GM18868 (cell line): ENCODE measurements at regions not wholly inside any gene's neighbourhood (a gene's known extent, or its start where the extent isn't known, plus 50 kb on each side); places are given as distances from the start of the nearest gene placed in this dataset.
A peak's percentile ranks its signal among the peaks of the same experiment; 100 is the strongest.

Experiments used
- ATAC-seq: cut with Tn5 transposase; IDR thresholded peaks from one replicate; pipeline ENCODE4 v1.9.1; 2021; ENCODE audit warnings: mild to moderate bottlenecking, moderate library complexity; ENCODE audit not compliant: unreplicated experiment

DNA sequence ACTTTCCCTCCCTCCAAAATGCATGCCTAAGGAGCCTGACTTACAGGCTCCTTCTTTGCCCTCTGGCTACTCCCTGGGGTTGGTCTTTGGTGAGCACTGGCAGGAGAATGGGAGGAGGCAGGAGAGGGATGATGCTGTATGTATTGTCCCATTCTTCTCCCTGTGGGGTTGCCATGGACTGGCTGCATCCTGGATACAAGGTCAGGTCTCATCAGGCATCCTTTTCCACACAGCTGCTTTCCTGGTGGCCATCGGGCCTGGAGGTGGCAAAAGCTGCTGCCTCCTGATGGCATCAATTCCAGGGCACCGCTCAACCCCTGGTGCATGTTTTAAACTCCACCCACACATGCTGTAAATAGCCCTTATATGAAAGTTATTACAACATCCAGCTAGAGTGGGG is 257.2 kb downstream of the ETS1 start:
- no peak for ATAC-seq

GRCh38 chr11:128328955-128329551 is 258.3 kb downstream of the ETS1 start:
- no peak for ATAC-seq

DNA sequence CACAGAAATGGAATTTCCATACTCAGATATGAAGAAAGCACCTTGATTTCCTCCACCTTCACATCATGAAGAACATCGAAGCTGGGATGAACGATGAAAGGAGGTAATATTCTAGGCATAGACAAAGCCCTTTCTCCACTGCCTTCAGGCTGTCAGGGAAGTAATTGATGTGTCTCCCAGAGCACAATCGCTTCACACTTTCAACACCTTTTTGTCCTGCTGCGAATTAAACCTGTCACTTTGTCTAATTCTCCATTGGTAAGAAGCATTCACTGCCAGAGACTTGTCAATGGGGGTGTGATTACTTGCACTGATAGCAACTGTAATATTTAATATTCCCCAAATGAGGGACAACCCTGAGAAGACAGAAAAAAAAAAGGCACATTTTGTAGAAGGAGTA is 260.1 kb downstream of the ETS1 start:
- ATAC-seq, result no peak

- ATAC-seq, result no peak
These were observed 260.6 kb downstream of the ETS1 start for GRCh38 chr11:128326791-128327190.

- no peak for ATAC-seq
These were observed 262.7 kb downstream of the ETS1 start for GRCh38 chr11:128324531-128325141.

DNA sequence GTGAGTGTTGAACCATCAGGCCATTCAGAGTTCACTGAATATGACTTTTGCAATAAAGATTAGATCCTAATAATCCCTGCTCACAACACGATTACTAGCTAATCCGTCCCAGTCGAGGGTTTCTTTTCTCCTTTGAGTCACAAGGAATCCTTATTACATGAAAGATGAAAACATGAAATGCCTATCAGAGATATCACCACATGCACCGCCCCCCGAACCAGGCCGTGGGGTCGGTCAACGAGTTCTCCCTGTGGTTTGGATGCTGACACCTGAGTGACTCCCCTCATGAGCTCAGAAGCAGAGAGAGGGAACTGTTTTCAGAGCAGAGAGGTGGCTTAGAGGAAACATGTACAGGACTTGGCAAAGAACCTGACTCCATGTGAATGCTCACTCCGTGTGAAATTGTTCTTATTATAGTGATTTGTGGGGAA is 263.3 kb downstream of the ETS1 start:
- no peak for ATAC-seq

DNA sequence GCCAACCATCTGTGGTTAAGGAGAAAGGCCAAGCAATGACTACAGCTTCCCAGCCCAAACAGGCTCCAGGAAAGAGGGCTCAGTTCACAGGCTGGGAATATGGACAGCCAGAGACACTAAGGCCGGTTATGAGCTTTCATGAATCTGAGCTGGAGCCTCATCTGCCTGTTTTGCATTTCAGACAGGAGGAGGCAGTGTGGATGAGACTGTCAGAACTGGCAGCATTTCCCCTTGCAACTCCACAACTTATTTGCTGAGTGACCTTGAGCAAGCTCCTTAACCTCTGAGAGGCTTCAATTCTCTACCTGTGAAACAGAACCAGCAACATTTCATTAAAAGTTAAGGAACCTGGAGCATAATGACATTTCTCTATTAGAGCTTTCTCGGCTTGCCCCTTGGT is 264.0 kb downstream of the ETS1 start:
- no peak for ATAC-seq

- peak; percentile 97 for ATAC-seq
These were observed 268.4 kb downstream of the ETS1 start for GRCh38 chr11:128318856-128319474.

DNA sequence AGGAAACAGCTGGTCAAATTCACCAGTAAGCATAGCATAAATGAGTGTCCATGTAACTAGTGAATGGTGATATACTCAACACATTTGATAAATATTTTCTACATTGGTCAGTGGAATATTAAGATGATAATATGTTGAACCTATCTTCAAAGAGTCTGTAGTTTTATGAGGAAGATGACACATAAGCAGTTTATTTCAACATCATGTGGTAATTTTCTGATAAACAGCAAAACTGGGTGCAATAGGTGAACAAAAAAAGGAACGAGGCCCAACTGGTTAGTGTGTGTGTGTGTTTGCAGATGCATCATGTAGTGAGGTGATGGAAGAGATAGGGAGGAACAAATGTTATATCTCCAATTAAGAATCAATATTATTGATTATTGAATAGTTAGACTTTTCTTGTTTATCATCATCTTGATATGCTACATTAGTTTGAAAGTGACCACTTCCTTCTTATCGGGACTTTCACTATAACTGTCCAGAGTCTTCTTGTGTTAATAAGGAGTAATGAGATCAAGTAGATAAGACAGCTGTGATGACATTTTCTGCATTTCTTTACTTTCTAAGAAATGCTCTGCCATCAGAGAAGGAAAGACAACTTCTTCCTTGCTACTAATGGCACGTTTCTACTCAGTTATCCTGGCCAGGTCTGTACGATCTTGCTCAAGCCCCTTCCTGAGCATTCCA is 270.7 kb downstream of the ETS1 start:
- ATAC-seq, result no peak

GRCh38 chr11:128315933-128316332 is 271.4 kb downstream of the ETS1 start:
- ATAC-seq, result no peak

DNA sequence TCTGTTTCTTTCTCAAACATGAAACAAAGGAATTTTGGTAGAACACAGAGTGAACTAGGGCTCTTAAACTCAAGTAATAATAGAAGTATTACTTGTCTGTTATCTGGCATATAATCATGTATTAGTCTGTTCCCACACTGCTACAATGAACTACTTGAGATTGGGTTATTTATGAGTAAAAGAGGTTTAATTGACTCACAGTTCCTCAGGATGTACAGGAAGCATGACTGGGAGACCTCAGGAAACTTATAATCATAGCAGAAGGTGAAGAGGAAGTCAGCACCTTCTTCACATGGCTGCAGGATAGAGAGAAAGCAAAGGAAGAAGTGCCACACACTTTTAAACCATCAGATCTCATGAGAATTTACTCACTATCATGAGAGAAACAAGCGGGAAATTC is 273.4 kb downstream of the ETS1 start:
- ATAC-seq, result no peak

DNA sequence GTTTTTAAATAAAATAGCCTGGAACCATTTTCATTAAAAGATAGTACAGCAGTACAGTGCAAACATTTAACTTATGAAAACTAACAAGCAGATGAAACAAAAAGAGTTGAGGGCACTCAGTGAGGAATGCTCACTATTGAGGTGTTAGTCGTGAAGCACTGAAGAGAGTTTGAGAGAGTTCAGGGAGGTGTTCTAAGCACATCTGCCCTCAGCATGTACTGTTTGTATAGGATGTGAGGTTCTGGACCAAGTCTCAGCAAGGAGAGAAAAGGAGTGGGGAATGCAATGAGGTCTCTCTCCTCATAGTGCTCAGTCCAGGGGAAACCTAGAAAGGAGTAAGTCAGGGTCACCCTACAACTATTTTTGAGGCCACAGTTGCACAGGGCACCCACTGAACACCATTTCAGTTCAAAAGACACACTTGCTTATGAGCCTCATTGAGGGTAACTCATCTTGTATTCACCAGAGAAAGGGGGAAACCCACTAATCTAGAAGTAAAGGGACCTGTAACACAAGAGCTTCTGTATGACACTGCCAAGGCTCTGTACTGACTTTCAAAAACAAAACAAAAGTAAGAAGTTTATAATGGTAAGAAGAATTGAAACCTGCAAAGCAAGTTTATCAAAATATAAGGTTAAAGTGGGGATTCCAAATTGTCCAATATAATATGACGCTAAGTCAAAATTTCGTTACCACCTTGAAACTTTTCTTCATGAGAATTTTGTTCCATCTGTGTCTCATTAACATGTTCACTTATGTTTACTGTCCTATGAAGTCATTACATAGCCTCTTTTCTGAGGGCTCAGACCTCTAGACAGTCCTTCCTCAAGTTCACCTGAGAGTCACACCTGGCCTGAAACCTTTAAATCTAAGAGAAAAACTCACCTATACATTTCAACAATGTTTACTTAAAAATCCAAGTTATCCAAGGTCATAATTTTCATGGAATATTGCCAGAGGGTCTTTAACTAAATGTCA is 275.3 kb downstream of the ETS1 start:
- peak; percentile 84 for ATAC-seq

DNA sequence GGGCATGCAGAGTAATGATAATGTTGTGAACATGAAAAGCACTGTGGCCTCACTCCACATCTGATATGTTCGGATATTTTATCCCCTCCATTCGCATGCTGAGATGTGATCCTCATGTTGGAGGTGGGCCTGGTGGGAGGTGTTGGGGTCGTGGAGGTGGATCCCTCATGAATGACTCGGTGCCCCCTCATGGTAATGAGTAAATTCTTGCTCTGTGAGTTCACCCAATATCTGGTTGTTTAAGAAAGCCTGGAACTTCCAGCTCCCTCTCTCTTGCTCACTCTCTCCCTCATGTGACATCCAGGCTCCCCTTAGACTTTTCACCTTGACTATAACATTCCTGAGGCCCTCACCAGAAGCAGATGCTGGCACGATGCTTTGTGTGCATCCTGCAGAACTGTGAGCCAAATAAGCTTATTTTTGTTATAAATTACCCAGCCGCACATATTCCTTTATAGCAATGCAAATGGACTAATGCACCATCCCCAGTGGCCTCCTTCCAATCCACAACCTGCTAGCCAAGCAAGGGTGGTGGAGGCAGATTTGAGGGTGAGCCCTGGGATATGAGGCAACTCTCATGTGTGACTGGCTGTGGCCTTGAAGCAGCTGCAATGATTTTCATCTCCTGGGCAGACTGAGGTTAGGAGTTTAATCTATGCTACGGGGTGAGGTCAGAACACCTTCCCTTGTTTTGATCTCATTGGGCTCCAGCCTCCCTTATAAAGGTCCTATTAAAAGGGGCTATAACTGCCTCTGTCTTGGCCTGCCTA is 276.5 kb downstream of the ETS1 start:
- no peak for ATAC-seq

DNA sequence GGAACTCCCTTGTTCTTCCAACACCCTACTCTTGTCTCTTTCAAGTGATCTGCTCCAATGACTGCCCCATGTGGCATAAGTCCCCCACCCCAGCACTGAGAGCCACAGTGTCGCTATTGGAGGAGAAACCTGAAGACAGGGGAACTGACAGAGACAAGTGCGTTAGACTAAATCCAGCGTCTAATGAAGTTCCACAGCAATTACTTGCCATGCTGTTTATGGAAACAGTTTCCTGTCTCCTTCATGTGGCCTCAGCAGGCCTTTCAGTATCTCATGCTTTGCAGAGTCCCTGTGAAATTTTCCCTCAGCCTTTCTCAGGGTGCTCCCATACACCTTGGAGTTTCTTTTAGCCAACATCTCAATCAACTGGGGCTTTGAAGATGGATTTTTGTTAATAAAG is 277.4 kb downstream of the ETS1 start:
- no peak for ATAC-seq

DNA sequence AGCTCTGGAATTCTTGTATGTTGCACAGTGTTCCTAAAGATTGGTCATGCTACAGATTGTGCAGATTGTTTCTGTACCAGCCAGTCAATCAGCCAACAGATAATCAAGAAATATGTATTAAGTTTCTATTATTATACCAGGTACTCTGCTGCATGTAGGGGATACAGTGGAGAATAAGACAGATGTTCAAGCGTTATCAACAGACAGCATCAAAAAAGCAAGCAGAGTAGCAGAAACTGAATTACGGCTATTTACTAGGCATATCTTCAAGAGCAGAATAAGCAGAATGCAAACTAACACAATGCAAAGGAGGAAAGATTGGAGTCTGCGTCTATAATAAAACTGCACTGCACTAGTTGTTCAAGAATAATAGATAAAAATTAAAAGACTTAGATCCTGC is 278.6 kb downstream of the ETS1 start:
- no peak for ATAC-seq

DNA sequence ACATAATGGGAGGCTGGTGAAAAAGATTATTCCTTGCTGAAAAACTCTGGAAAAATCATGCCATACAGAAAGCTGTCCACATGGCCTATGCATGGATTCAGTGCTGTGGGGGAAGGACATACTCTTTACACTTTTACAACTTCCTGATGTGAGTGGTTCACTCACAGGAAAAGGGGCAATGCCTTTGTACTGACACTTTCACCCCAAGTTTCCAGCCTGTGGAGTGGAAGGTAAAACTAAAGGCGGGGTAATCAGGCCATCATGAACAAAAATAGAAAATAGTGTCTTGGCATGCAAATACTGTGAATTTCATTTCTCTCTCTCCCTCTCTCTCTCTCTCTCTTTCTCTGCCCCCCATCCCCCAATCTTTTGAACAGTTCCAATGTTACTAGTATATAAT is 281.8 kb downstream of the ETS1 start:
- no peak for ATAC-seq

- ATAC-seq, result no peak
These were observed 282.5 kb downstream of the ETS1 start for GRCh38 chr11:128304666-128305485.

GRCh38 chr11:128304116-128304515 is 283.2 kb downstream of the ETS1 start:
- ATAC-seq, result no peak

DNA sequence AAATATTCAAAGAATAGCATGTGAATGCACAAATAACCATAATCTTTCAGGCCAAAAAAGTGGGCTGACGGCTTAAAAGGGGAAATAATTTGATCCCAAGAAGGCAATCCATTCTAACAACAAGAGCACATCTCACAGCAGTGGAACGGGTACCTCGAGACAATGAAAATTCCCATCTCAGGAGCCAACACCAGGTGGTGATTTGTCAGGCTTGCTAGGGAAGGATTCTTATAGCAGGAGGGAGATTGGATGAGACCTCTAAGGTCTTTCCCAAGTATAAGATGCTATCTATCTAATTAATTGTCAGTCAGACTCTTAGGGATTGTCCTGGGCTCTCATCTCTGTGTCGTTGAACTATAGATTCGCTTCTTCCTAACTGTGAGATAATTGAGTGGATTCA is 284.0 kb downstream of the ETS1 start:
- no peak for ATAC-seq
